C4-2B (cell line): ENCODE measurements at regions not wholly inside any gene's neighbourhood (a gene's known extent, or its start where the extent isn't known, plus 50 kb on each side); places are given as distances from the start of the nearest gene placed in this dataset.

Experiments used
- ZFX ChIP-seq: fragments of 450-650 bp; IDR thresholded peaks from 2 replicates; pipeline ENCODE4 v1.6.1; 2017
- TF ChIP-seq, protein P1 (sequence below): fragments of 450-650 bp; conservative IDR thresholded peaks from 2 replicates; pipeline ENCODE4 v1.5.1; 2017; ENCODE audit warnings: mild to moderate bottlenecking

DNA sequence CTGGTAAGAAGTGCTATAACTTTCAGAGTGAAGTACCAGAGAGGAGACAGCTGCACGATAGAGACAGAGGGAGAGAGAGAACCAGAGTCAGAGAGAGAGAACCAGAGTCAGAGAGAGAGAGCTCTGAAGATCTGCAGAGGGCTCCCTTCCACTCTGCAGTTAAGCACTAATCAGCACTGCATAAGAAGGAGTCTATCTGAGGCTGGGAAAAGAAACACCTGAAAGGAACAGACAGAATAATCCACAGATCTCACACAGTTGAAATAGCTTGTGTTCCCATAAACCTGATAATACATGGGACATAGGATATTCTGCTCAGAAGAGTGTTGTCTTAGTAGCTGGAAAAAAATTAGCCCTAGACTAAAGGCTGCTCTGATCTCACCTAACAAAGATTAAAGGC is 87.6 kb downstream of the CFAP44 start:
- TF ChIP-seq, protein P1, sequence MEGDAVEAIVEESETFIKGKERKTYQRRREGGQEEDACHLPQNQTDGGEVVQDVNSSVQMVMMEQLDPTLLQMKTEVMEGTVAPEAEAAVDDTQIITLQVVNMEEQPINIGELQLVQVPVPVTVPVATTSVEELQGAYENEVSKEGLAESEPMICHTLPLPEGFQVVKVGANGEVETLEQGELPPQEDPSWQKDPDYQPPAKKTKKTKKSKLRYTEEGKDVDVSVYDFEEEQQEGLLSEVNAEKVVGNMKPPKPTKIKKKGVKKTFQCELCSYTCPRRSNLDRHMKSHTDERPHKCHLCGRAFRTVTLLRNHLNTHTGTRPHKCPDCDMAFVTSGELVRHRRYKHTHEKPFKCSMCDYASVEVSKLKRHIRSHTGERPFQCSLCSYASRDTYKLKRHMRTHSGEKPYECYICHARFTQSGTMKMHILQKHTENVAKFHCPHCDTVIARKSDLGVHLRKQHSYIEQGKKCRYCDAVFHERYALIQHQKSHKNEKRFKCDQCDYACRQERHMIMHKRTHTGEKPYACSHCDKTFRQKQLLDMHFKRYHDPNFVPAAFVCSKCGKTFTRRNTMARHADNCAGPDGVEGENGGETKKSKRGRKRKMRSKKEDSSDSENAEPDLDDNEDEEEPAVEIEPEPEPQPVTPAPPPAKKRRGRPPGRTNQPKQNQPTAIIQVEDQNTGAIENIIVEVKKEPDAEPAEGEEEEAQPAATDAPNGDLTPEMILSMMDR = no peak
- no peak for TF ChIP-seq ZFX
